MM.1S (cell line): ENCODE measurements at regions not wholly inside any gene's neighbourhood (a gene's known extent, or its start where the extent isn't known, plus 50 kb on each side); places are given as distances from the start of the nearest gene placed in this dataset.

Experiments
- DNase-seq: peaks from one replicate; pipeline ENCODE4 v3.0.0-alpha.2; 2015
- H2AFZ ChIP-seq: fragments of 300-600 bp; sonication (generic); 2 replicates; pipeline ENCODE4 v1.6.0; 2016; ENCODE audit warnings: antibody characterized with exemption, low read length
- H3F3A ChIP-seq: fragments of 300-600 bp; sonication (generic); 2 replicates; pipeline ENCODE4 v1.6.1; 2016; ENCODE audit warnings: mild to moderate bottlenecking, antibody characterized with exemption, low read length, moderate library complexity, mixed read lengths; ENCODE audit not compliant: insufficient read depth
- H3K27ac ChIP-seq: fragments of 300-600 bp; sonication (generic); 2 replicates; pipeline ENCODE4 v1.5.1; 2016; ENCODE audit warnings: mild to moderate bottlenecking, low read length
- H3K27me3 ChIP-seq: fragments of 300-600 bp; sonication (generic); replicated peaks from 2 replicates; pipeline ENCODE4 v1.6.0; 2016; ENCODE audit warnings: low read length; ENCODE audit not compliant: insufficient read depth
- H3K36me3 ChIP-seq: fragments of 300-600 bp; sonication (generic); replicated peaks from 2 replicates; pipeline ENCODE4 v1.6.1; 2016; ENCODE audit warnings: mild to moderate bottlenecking, low read length, mixed read lengths; ENCODE audit not compliant: insufficient read depth
- H3K4me1 ChIP-seq: fragments of 300-600 bp; sonication (generic); 2 replicates; pipeline ENCODE4 v1.6.1; 2016; ENCODE audit warnings: low read length, mixed read lengths
- H3K4me2 ChIP-seq: fragments of 300-600 bp; sonication (generic); 2 replicates; pipeline ENCODE4 v1.6.0; 2016; ENCODE audit warnings: low read depth, low read length
- H3K4me3 ChIP-seq: fragments of 300-600 bp; sonication (generic); 2 replicates; pipeline ENCODE4 v1.5.1; 2016; ENCODE audit warnings: low read length, mixed read lengths
- H3K79me2 ChIP-seq: fragments of 300-600 bp; sonication (generic); 2 replicates; pipeline ENCODE4 v1.6.1; 2016; ENCODE audit warnings: mixed run types, low read length, mixed read lengths
- H3K9ac ChIP-seq: fragments of 300-600 bp; sonication (generic); 2 replicates; pipeline ENCODE4 v1.6.1; 2016; ENCODE audit warnings: low read length, mixed read lengths
- H3K9me2 ChIP-seq: fragments of 300-600 bp; sonication (generic); replicated peaks from 2 replicates; pipeline ENCODE4 v1.6.1; 2016; ENCODE audit warnings: mild to moderate bottlenecking, low read length, mixed read lengths; ENCODE audit not compliant: insufficient read depth
- H3K9me3 ChIP-seq: fragments of 300-600 bp; sonication (generic); replicated peaks from 2 replicates; pipeline ENCODE4 v1.6.1; 2016; ENCODE audit warnings: mild to moderate bottlenecking, low read length, mixed read lengths; ENCODE audit not compliant: insufficient read depth
- H4K20me1 ChIP-seq: fragments of 300-600 bp; sonication (generic); 2 replicates; pipeline ENCODE4 v1.6.1; 2016; ENCODE audit warnings: mild to moderate bottlenecking, low read length, moderate library complexity, mixed read lengths; ENCODE audit not compliant: insufficient read depth
- CTCF ChIP-seq: fragments of 300-600 bp; sonication (generic); IDR thresholded peaks from 2 replicates; pipeline ENCODE4 v1.5.1; 2016; ENCODE audit warnings: antibody characterized with exemption, low read length, mixed read lengths
- EZH2 ChIP-seq: fragments of 300-600 bp; sonication (generic); optimal IDR thresholded peaks from 2 replicates; pipeline ENCODE3; 2017; ENCODE audit warnings: low read depth, mild to moderate bottlenecking, antibody characterized with exemption, low read length, mixed read lengths
- EZH2phosphoT487 ChIP-seq: fragments of 300-600 bp; sonication (generic); IDR thresholded peaks from 2 replicates; pipeline ENCODE4 v1.6.1; 2018; ENCODE audit warnings: antibody characterized with exemption, low read length

GRCh38 chr5:179430193-179431175, 85.2 kb upstream of the ADAMTS2 start:
- Histone ChIP-seq H4K20me1 (no peaks in the 10 kb centered on the region), H3K4me1 (no peaks in the 10 kb centered on the region), H3K27me3 (peaks cover 33% of the 10 kb centered on the region)

GRCh38 chr5:179427676-179428056, 82.4 kb upstream of the ADAMTS2 start:
- no peaks in the 10 kb centered on the region for H4K20me1 ChIP-seq
- H3K9me3 ChIP-seq, result no peaks in the 10 kb centered on the region
- TF ChIP-seq EZH2 (no peak), CTCF (no peak), EZH2phosphoT487 (no peak)
- DNase-seq, result no peak
- no peaks in the 10 kb centered on the region for H3K9me2 ChIP-seq
- H3K36me3 ChIP-seq, result no peaks in the 10 kb centered on the region
- no peaks in the 10 kb centered on the region for H3F3A ChIP-seq
- H2AFZ ChIP-seq, result no peak overlapping the region
- no peak overlapping the region for H3K4me3 ChIP-seq
- H3K4me1 ChIP-seq, result no peaks in the 10 kb centered on the region
- H3K79me2 ChIP-seq, result no peaks in the 10 kb centered on the region
- peaks cover 27% of the 10 kb centered on the region for H3K27me3 ChIP-seq
- no peak overlapping the region for H3K9ac ChIP-seq
- H3K4me2 ChIP-seq, result no peak overlapping the region
- H3K27ac ChIP-seq, result no peak overlapping the region

More at GRCh38 chr5:179430193-179431175, 85.2 kb upstream of the ADAMTS2 start:
- no peak for DNase-seq
- no peak overlapping the region for H3K9ac ChIP-seq
- H3K4me2 ChIP-seq, result no peak overlapping the region
- no peaks in the 10 kb centered on the region for H3F3A ChIP-seq
- TF ChIP-seq EZH2, result no peak
- TF ChIP-seq CTCF, result no peak
- TF ChIP-seq EZH2phosphoT487, result no peak
- no peaks in the 10 kb centered on the region for H3K79me2 ChIP-seq
- H3K9me3 ChIP-seq, result no peaks in the 10 kb centered on the region
- no peak overlapping the region for H3K27ac ChIP-seq
- H3K9me2 ChIP-seq, result no peaks in the 10 kb centered on the region
- H3K36me3 ChIP-seq, result no peaks in the 10 kb centered on the region
- H2AFZ ChIP-seq, result no peak overlapping the region
- H3K4me3 ChIP-seq, result no peak overlapping the region

GRCh38 chr5:179427032-179427675, 81.9 kb upstream of the ADAMTS2 start:
- Histone ChIP-seq H3K27me3 (peaks cover 24% of the 10 kb centered on the region), H3K4me3 (no peak overlapping the region), H3K9ac (no peak overlapping the region), H3K9me3 (no peaks in the 10 kb centered on the region), H3F3A (no peaks in the 10 kb centered on the region), H3K79me2 (no peaks in the 10 kb centered on the region), H2AFZ (no peak overlapping the region), H3K4me2 (no peak overlapping the region), H4K20me1 (no peaks in the 10 kb centered on the region), H3K9me2 (no peaks in the 10 kb centered on the region), H3K27ac (no peak overlapping the region), H3K4me1 (no peaks in the 10 kb centered on the region), H3K36me3 (no peaks in the 10 kb centered on the region)
- TF ChIP-seq EZH2 (no peak), CTCF (no peak)
- no peak for DNase-seq
